IMR-90 (cell line): ENCODE measurements at regions not wholly inside any gene's neighbourhood (a gene's known extent, or its start where the extent isn't known, plus 50 kb on each side); places are given as distances from the start of the nearest gene placed in this dataset.

Source experiments
- ATAC-seq: fragments of 200-7000 bp; cut with Tn5 transposase; 2 replicates; pipeline ENCODE4 v1.9.1; 2020; ENCODE audit warnings: low read depth, mild to moderate bottlenecking, moderate library complexity
- BruUV-seq: library from RNA; stranded (reverse); fragments of 400-500 nt; replicated peaks from 2 replicates; lab custom pipeline; 2021; lab: Mats Ljungman, UMichigan
- CTCF ChIA-PET: fragments of 300-600 bp; formaldehyde crosslinking; extraction: SDS; loops from one replicate; lab custom pipeline; 2021; ENCODE audit warnings: antibody characterized with exemption; lab: Yijun Ruan, JAX
- POLR2A ChIA-PET: fragments of 300-600 bp; sonication (Branson Sonifier 250); formaldehyde crosslinking; loops from one replicate; lab custom pipeline; 2022; ENCODE audit warnings: antibody characterized with exemption; ENCODE audit not compliant: unreplicated experiment; lab: Charles Lee
- DNase-seq: peaks from one replicate; pipeline ENCODE4 v3.0.0; 2013
- H2AFZ ChIP-seq: replicated peaks from 2 replicates; pipeline ENCODE3; 2013; ENCODE audit warnings: low read length, mild to moderate bottlenecking; ENCODE audit not compliant: poor library complexity
- H2AK5ac ChIP-seq: 2 replicates; pipeline ENCODE4 v1.6.1; 2013; ENCODE audit warnings: low read depth, low read length, inconsistent platforms
- H2AK9ac ChIP-seq: replicated peaks from 2 replicates; pipeline ENCODE3; 2013; ENCODE audit warnings: mild to moderate bottlenecking, low read depth, low read length, moderate library complexity; ENCODE audit not compliant: poor library complexity
- H2BK120ac ChIP-seq: 2 replicates; pipeline ENCODE4 v1.6.1; 2013; ENCODE audit warnings: low read depth, low read length, inconsistent platforms
- H2BK15ac ChIP-seq: 3 replicates; pipeline ENCODE4 v1.6.1; 2013; ENCODE audit warnings: low read depth, low read length, inconsistent platforms
- H2BK20ac ChIP-seq: 2 replicates; pipeline ENCODE4 v1.6.1; 2013; ENCODE audit warnings: low read depth, mild to moderate bottlenecking, inconsistent platforms, low read length, moderate library complexity
- H2BK5ac ChIP-seq: 2 replicates; pipeline ENCODE4 v1.6.1; 2013; ENCODE audit warnings: mild to moderate bottlenecking, low read depth, low read length, inconsistent platforms; ENCODE audit not compliant: poor library complexity, severe bottlenecking
- H3K14ac ChIP-seq: replicated peaks from 2 replicates; pipeline ENCODE4 v1.6.1; 2013; ENCODE audit warnings: low read depth, low read length, inconsistent platforms
- H3K18ac ChIP-seq: 2 replicates; pipeline ENCODE4 v1.6.1; 2013; ENCODE audit warnings: low read depth, low read length, control low read depth
- H3K23ac ChIP-seq: 2 replicates; pipeline ENCODE4 v1.6.1; 2013; ENCODE audit warnings: low read depth, low read length, inconsistent platforms
- H3K27ac ChIP-seq: 2 replicates; pipeline ENCODE4 v1.5.1; 2013; ENCODE audit warnings: mild to moderate bottlenecking, control low read depth, low read length; ENCODE audit not compliant: insufficient read depth
- H3K27me3 ChIP-seq: 2 replicates; pipeline ENCODE4 v1.6.1; 2013; ENCODE audit warnings: low read length; ENCODE audit not compliant: control insufficient read depth, insufficient read depth
- H3K36me3 ChIP-seq: 2 replicates; pipeline ENCODE4 v1.6.1; 2013; ENCODE audit warnings: low read length, mixed read lengths; ENCODE audit not compliant: control insufficient read depth, insufficient read depth
- H3K4ac ChIP-seq: 2 replicates; pipeline ENCODE4 v1.6.1; 2013; ENCODE audit warnings: low read depth, low read length, inconsistent platforms
- H3K4me1 ChIP-seq: 2 replicates; pipeline ENCODE4 v1.6.1; 2013; ENCODE audit warnings: low read length, mixed read lengths; ENCODE audit not compliant: control insufficient read depth, insufficient read depth
- H3K4me2 ChIP-seq: 2 replicates; pipeline ENCODE4 v1.6.1; 2013; ENCODE audit warnings: low read depth, mild to moderate bottlenecking, control low read depth, low read length, moderate library complexity
- H3K4me3 ChIP-seq: 2 replicates; pipeline ENCODE4 v1.5.1; 2013; ENCODE audit warnings: low read depth, mild to moderate bottlenecking, control low read depth, low read length, moderate library complexity; ENCODE audit not compliant: insufficient read depth
- H3K56ac ChIP-seq: 2 replicates; pipeline ENCODE4 v1.6.1; 2013; ENCODE audit warnings: low read length, inconsistent platforms; ENCODE audit not compliant: insufficient read depth; ENCODE audit errors: extremely low read depth
- H3K79me1 ChIP-seq, 2 experiments: 2 replicates each; pipeline ENCODE4 v1.6.1; 2013; ENCODE audit warnings: low read length in 2 of 2, inconsistent platforms in 1 of 2, low read depth in 1 of 2
- H3K9ac ChIP-seq: 2 replicates; pipeline ENCODE4 v1.6.1; 2013; ENCODE audit warnings: low read depth, low read length, control low read depth
- H3K9me1 ChIP-seq: 2 replicates; pipeline ENCODE4 v1.6.1; 2013; ENCODE audit warnings: low read length, inconsistent platforms; ENCODE audit not compliant: insufficient read depth
- H3K9me3 ChIP-seq: 2 replicates; pipeline ENCODE4 v1.6.1; 2013; ENCODE audit warnings: low read length; ENCODE audit not compliant: control insufficient read depth, insufficient read depth
- H4K20me1 ChIP-seq: 2 replicates; pipeline ENCODE4 v1.6.1; 2013; ENCODE audit warnings: low read length, inconsistent platforms; ENCODE audit not compliant: insufficient read depth
- H4K5ac ChIP-seq: 2 replicates; pipeline ENCODE4 v1.6.1; 2013; ENCODE audit warnings: mild to moderate bottlenecking, low read depth, low read length, control low read depth
- H4K8ac ChIP-seq, 2 experiments: 2 replicates each; pipeline ENCODE4 v1.6.1; 2013; ENCODE audit warnings: low read depth in 2 of 2, low read length in 2 of 2, control low read depth in 1 of 2, inconsistent platforms in 1 of 2
- H4K91ac ChIP-seq: 2 replicates; pipeline ENCODE4 v1.6.1; 2013; ENCODE audit warnings: low read depth, low read length, inconsistent platforms; ENCODE audit not compliant: insufficient read depth
- BHLHE40 ChIP-seq: fragments of 150-350 bp; IDR thresholded peaks from 2 replicates; pipeline ENCODE4 v1.6.1; 2016; ENCODE audit warnings: mild to moderate bottlenecking, low read depth, low read length
- CEBPB ChIP-seq: IDR thresholded peaks from 2 replicates; pipeline ENCODE4 v1.6.1; 2012; ENCODE audit warnings: low read depth, low read length, improper control_type of control experiment
- CHD1 ChIP-seq: IDR thresholded peaks from 2 replicates; pipeline ENCODE4 v1.6.1; 2012; ENCODE audit warnings: low read depth, low read length, improper control_type of control experiment
- FOS ChIP-seq: fragments of 150-350 bp; IDR thresholded peaks from 2 replicates; pipeline ENCODE4 v1.6.1; 2016; ENCODE audit warnings: low read depth, low read length
- MAFK ChIP-seq: IDR thresholded peaks from 2 replicates; pipeline ENCODE4 v1.6.1; 2012; ENCODE audit warnings: low read depth, low read length, improper control_type of control experiment
- MAZ ChIP-seq: IDR thresholded peaks from 2 replicates; pipeline ENCODE4 v1.6.1; 2012; ENCODE audit warnings: low read depth, mild to moderate bottlenecking, low read length, improper control_type of control experiment, moderate library complexity, borderline replicate concordance
- MXI1 ChIP-seq: IDR thresholded peaks from 2 replicates; pipeline ENCODE4 v1.6.1; 2012; ENCODE audit warnings: low read depth, mild to moderate bottlenecking, low read length, moderate library complexity, borderline replicate concordance
- NFE2L2 ChIP-seq: fragments of 150-350 bp; IDR thresholded peaks from 2 replicates; pipeline ENCODE4 v1.6.1; 2016; ENCODE audit warnings: low read depth, mild to moderate bottlenecking, low read length
- POLR2A ChIP-seq: IDR thresholded peaks from 2 replicates; pipeline ENCODE4 v1.6.1; 2012; ENCODE audit warnings: mild to moderate bottlenecking, low read depth, low read length
- RAD21 ChIP-seq: IDR thresholded peaks from 2 replicates; pipeline ENCODE4 v1.6.1; 2012; ENCODE audit warnings: low read length, improper control_type of control experiment
- RCOR1 ChIP-seq: IDR thresholded peaks from 2 replicates; pipeline ENCODE4 v1.6.1; 2012; ENCODE audit warnings: mild to moderate bottlenecking, low read length, improper control_type of control experiment; ENCODE audit not compliant: insufficient replicate concordance
- RFX5 ChIP-seq: IDR thresholded peaks from 2 replicates; pipeline ENCODE4 v1.8.0; 2012; ENCODE audit warnings: low read depth, mild to moderate bottlenecking, low read length, moderate library complexity
- SMC3 ChIP-seq: fragments of 150-350 bp; IDR thresholded peaks from 2 replicates; pipeline ENCODE4 v1.6.1; 2016; ENCODE audit warnings: low read depth, mild to moderate bottlenecking, antibody characterized with exemption, low read length, moderate library complexity
- WGBS, 2 experiments: methylation state at CpG; one replicate each; pipeline versions ENCODE4 v1.1.5 to v1.1.7; 2013; ENCODE audit warnings: missing lambda C conversion rate in 2 of 2; ENCODE audit not compliant: insufficient read length in 1 of 2; ENCODE audit errors: extremely low coverage in 2 of 2; 5-methylcytosine and 5-hydroxymethylcytosine counted together
- dilution Hi-C: fragments of 300-500 bp; cut with HindIII; formaldehyde crosslinking; loops from one replicate; pipeline ENCODE4 v1.14.3; 2018; ENCODE audit warnings: low sequenced_read_pairs; ENCODE audit not compliant: unreplicated experiment
- in situ Hi-C: fragments of 300-500 bp; cut with MboI; formaldehyde crosslinking; loops from 3 replicates; pipeline ENCODE4 v1.14.3; 2019; ENCODE audit warnings: low sequenced_read_pairs, inconsistent platforms, mixed read lengths
- intact Hi-C: fragments of 100-400 bp; cut with micrococcal nuclease; formaldehyde crosslinking; loops from 2 replicates; pipeline ENCODE4 v1.10.0; 2022
- TF ChIP-seq, protein P1 (sequence below): conservative IDR thresholded peaks from 2 replicates; pipeline ENCODE4 v1.5.1; 2012; ENCODE audit warnings: mild to moderate bottlenecking, low read depth, low read length, improper control_type of control experiment
- TF ChIP-seq, protein P2 (sequence below): fragments of 150-350 bp; IDR thresholded peaks from 2 replicates; pipeline ENCODE4 v1.6.1; 2017; ENCODE audit warnings: mild to moderate bottlenecking, antibody characterized with exemption, low read length, low read depth
- TF ChIP-seq, protein P3 (sequence below): fragments of 150-350 bp; IDR thresholded peaks from 2 replicates; pipeline ENCODE4 v1.6.1; 2016; ENCODE audit warnings: low read depth, mild to moderate bottlenecking, low read length, moderate library complexity, borderline replicate concordance

DNA sequence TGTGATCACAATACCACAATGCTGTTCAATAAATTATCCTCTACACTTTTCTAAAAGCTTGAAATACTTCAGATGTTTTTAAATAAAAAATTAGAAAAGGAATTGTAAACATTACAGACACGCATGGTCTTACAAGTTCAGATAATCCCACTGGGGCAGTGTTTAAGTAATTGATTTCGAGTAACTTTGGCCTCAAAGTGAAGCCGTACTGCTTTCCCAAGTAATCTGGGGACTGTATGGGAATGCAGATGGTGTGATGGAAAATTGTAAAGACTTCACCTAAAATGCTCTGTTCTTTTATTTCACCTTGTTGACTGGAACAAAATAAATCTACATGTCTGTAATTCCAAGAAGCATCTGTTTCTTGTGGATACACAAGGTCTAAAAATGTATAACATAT lies 401.7 kb upstream of the LYPLAL1 start:
- in situ Hi-C loops, result no loop called here
- no CpG with 5 or more reads among the region's 3 CpGs for WGBS, 2 experiments

More for the DNA sequence above, 401.7 kb upstream of the LYPLAL1 start:
- Histone ChIP-seq H3K9me3 (no peaks in the 10 kb centered on the region), H3K23ac (no peak overlapping the region), H2BK120ac (no peak overlapping the region), H4K91ac (no peak overlapping the region), H3K79me1 (no peaks in the 10 kb centered on the region), H3K56ac (no peak overlapping the region), H2AK5ac (no peak overlapping the region), H4K5ac (no peak overlapping the region), H2BK5ac (no peak overlapping the region), H3K4me1 (no peaks in the 10 kb centered on the region; the same call in 1 of the 2 replicates), H3K9ac (no peak overlapping the region), H3K9me1 (no peaks in the 10 kb centered on the region), H2AFZ (no peak overlapping the region), H2AK9ac (no peak overlapping the region), H3K4me3 (no peak overlapping the region), H3K18ac (no peak overlapping the region), H3K14ac (no peak overlapping the region; the same call in 1 of the 2 replicates), H3K27me3 (no peaks in the 10 kb centered on the region), H2BK15ac (no peak overlapping the region), H3K36me3 (no peaks in the 10 kb centered on the region), H3K4me2 (no peak overlapping the region), H4K20me1 (no peaks in the 10 kb centered on the region), H3K27ac (no peak overlapping the region), H3K4ac (no peak overlapping the region), H2BK20ac (no peak overlapping the region), H4K8ac (no peak overlapping the region)
- BruUV-seq, result no TSS peak
- dilution Hi-C loops, result no loop called here
- intact Hi-C loops, result no loop called here
- CTCF ChIA-PET, result no interaction called here
- ATAC-seq, result no peak
- DNase-seq, result no peak
- TF ChIP-seq, protein P1, sequence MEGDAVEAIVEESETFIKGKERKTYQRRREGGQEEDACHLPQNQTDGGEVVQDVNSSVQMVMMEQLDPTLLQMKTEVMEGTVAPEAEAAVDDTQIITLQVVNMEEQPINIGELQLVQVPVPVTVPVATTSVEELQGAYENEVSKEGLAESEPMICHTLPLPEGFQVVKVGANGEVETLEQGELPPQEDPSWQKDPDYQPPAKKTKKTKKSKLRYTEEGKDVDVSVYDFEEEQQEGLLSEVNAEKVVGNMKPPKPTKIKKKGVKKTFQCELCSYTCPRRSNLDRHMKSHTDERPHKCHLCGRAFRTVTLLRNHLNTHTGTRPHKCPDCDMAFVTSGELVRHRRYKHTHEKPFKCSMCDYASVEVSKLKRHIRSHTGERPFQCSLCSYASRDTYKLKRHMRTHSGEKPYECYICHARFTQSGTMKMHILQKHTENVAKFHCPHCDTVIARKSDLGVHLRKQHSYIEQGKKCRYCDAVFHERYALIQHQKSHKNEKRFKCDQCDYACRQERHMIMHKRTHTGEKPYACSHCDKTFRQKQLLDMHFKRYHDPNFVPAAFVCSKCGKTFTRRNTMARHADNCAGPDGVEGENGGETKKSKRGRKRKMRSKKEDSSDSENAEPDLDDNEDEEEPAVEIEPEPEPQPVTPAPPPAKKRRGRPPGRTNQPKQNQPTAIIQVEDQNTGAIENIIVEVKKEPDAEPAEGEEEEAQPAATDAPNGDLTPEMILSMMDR, result no peak
- TF ChIP-seq NFE2L2, result no peak
- TF ChIP-seq FOS, result no peak
- TF ChIP-seq SMC3, result no peak
- no peak for TF ChIP-seq MAZ
- TF ChIP-seq, protein P2, sequence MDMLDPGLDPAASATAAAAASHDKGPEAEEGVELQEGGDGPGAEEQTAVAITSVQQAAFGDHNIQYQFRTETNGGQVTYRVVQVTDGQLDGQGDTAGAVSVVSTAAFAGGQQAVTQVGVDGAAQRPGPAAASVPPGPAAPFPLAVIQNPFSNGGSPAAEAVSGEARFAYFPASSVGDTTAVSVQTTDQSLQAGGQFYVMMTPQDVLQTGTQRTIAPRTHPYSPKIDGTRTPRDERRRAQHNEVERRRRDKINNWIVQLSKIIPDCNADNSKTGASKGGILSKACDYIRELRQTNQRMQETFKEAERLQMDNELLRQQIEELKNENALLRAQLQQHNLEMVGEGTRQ, result no peak
- TF ChIP-seq CEBPB, result no peak
- TF ChIP-seq MXI1, result no peak
- TF ChIP-seq POLR2A, result no peak
- TF ChIP-seq MAFK, result no peak
- no peak for TF ChIP-seq CHD1
- TF ChIP-seq, protein P3, sequence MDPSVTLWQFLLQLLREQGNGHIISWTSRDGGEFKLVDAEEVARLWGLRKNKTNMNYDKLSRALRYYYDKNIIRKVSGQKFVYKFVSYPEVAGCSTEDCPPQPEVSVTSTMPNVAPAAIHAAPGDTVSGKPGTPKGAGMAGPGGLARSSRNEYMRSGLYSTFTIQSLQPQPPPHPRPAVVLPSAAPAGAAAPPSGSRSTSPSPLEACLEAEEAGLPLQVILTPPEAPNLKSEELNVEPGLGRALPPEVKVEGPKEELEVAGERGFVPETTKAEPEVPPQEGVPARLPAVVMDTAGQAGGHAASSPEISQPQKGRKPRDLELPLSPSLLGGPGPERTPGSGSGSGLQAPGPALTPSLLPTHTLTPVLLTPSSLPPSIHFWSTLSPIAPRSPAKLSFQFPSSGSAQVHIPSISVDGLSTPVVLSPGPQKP, result no peak
- TF ChIP-seq RAD21, result no peak
- TF ChIP-seq BHLHE40, result no peak
- no peak for TF ChIP-seq RCOR1
- TF ChIP-seq RFX5, result no peak
- POLR2A ChIA-PET, result no interaction called here
